WTC11 (cell line): ENCODE measurements at regions not wholly inside any gene's neighbourhood (a gene's known extent, or its start where the extent isn't known, plus 50 kb on each side); places are given as distances from the start of the nearest gene placed in this dataset.

Experiments
- CTCF ChIP-seq: fragments of 200-600 bp; IDR thresholded peaks from 2 replicates; pipeline ENCODE4 v1.8.0; 2022; ENCODE audit warnings: antibody characterized with exemption
- ZNF423 ChIP-seq: fragments of 250-450 bp; sonication (Bioruptor Pico); IDR thresholded peaks from 2 replicates; pipeline ENCODE4 v2.1.2; 2022; ENCODE audit warnings: mild to moderate bottlenecking, moderate library complexity

- no peak for TF ChIP-seq CTCF
- no peak for TF ChIP-seq ZNF423
These were observed 223.9 kb upstream of the TRPC4 start for GRCh38 chr13:38093425-38093824.
